K562 (cell line): ENCODE measurements at regions not wholly inside any gene's neighbourhood (a gene's known extent, or its start where the extent isn't known, plus 50 kb on each side); places are given as distances from the start of the nearest gene placed in this dataset.

Experiments
- ATAC-seq: fragments of 200-7000 bp; cut with Tn5 transposase; 3 replicates; pipeline ENCODE4 v1.9.1; 2020; ENCODE audit warnings: moderate library complexity
- BruUV-seq: library from RNA; stranded (reverse); fragments of 400-500 nt; replicated peaks from 2 replicates; lab custom pipeline; 2021; lab: Mats Ljungman, UMichigan
- CTCF ChIA-PET: fragments of 300-600 bp; formaldehyde crosslinking; extraction: SDS; loops from one replicate; lab custom pipeline; 2021; ENCODE audit warnings: low intra/inter-chr PET ratio; lab: Yijun Ruan, JAX
- POLR2A ChIA-PET: fragments of 300-600, 350-650 bp; sonication (Branson Sonifier 250); formaldehyde crosslinking; extraction: SDS; loops from one replicate; lab custom pipeline; 2021; ENCODE audit warnings: antibody characterized with exemption, inconsistent platforms; lab: Yijun Ruan, JAX
- DNase-seq, 4 experiments: peaks; one replicate each; pipeline versions ENCODE4 v3.0.0 to v3.0.0-alpha.2; 2011 to 2018; ENCODE audit warnings: low spot score in 3 of 4, mixed read lengths in 3 of 4; ENCODE audit errors: extremely low read depth in 1 of 4
- FAIRE-seq: peaks from 2 replicates; lab custom pipeline; 2011; peaks lifted over from hg19 to GRCh38; lab: Jason Lieb, UNC
- H2AFZ ChIP-seq: 2 replicates; pipeline ENCODE4 v1.6.0; 2011; ENCODE audit warnings: low read depth, low read length, control low read depth, inconsistent platforms
- H3K27ac ChIP-seq: fragments of 200-600 bp; 3 replicates; pipeline ENCODE4 v1.8.0; 2011; ENCODE audit warnings: low read depth, mild to moderate bottlenecking, control low read depth, inconsistent platforms, low read length, moderate library complexity, mixed read lengths; ENCODE audit errors: extremely low read depth
- H3K27me3 ChIP-seq, 2 experiments: fragments of 300-600 bp in 1 of 2; 2 replicates in 1 of 2; 3 replicates in 1 of 2; pipeline versions ENCODE4 v1.6.0 to v1.8.0; 2011; ENCODE audit warnings: inconsistent platforms in 2 of 2, low read length in 2 of 2, mild to moderate bottlenecking in 1 of 2, mixed read lengths in 1 of 2, moderate library complexity in 1 of 2; ENCODE audit not compliant: control insufficient read depth in 2 of 2, insufficient read depth in 2 of 2
- H3K36me3 ChIP-seq: fragments of 300-600 bp; 3 replicates; pipeline ENCODE4 v1.8.0; 2011; ENCODE audit warnings: mild to moderate bottlenecking, low read length, inconsistent platforms; ENCODE audit not compliant: control insufficient read depth, insufficient read depth
- H3K4me1 ChIP-seq, 2 experiments: fragments of 200-600 bp in 1 of 2; replicated peaks in 1 of 2; 2 replicates in 1 of 2; 3 replicates in 1 of 2; pipeline versions ENCODE4 v1.5.1 to v1.8.0; 2011; ENCODE audit warnings: inconsistent platforms in 2 of 2, low read length in 2 of 2, mild to moderate bottlenecking in 1 of 2, mixed read lengths in 1 of 2, moderate library complexity in 1 of 2; ENCODE audit not compliant: control insufficient read depth in 2 of 2, insufficient read depth in 2 of 2
- H3K4me2 ChIP-seq: 2 replicates; pipeline ENCODE4 v1.6.1; 2011; ENCODE audit warnings: low read length, control low read depth, inconsistent platforms, mixed read lengths; ENCODE audit not compliant: insufficient read depth
- H3K4me3 ChIP-seq: fragments of 200-600 bp; sonication (generic), shearing (Covaris generic); 2 replicates; pipeline ENCODE4 v1.5.1; 2016; ENCODE audit warnings: control low read depth, inconsistent platforms
- H3K79me2 ChIP-seq: fragments of 200-600 bp; 3 replicates; pipeline ENCODE4 v1.8.0; 2011; ENCODE audit warnings: low read length, inconsistent platforms; ENCODE audit not compliant: control insufficient read depth, insufficient read depth
- H3K9ac ChIP-seq, 2 experiments: 2 replicates each; pipeline versions ENCODE4 v1.6.0 to v1.6.1; 2011; ENCODE audit warnings: low read depth in 2 of 2, low read length in 2 of 2, control low read depth in 1 of 2, inconsistent platforms in 1 of 2, mild to moderate bottlenecking in 1 of 2, mixed read lengths in 1 of 2; ENCODE audit not compliant: insufficient read depth in 1 of 2
- H3K9me1 ChIP-seq: one replicate; pipeline ENCODE4 v1.6.0; 2011; ENCODE audit warnings: inconsistent platforms, mild to moderate bottlenecking, low read length, moderate library complexity; ENCODE audit not compliant: control insufficient read depth, insufficient read depth
- H3K9me3 ChIP-seq: replicated peaks from 2 replicates; pipeline ENCODE4 v1.5.1; 2011; ENCODE audit warnings: low read depth, low read length, inconsistent platforms; ENCODE audit not compliant: control insufficient read depth, insufficient read depth
- H4K20me1 ChIP-seq: replicated peaks from 2 replicates; pipeline ENCODE4 v1.6.1; 2011; ENCODE audit warnings: low read length, inconsistent platforms, mixed read lengths; ENCODE audit not compliant: control insufficient read depth, insufficient read depth
- ARID1B ChIP-seq: fragments of 450-650 bp; IDR thresholded peaks from 2 replicates; pipeline ENCODE4 v1.6.1; 2016; ENCODE audit warnings: antibody characterized with exemption, mild to moderate bottlenecking, inconsistent platforms
- CBX3 ChIP-seq, 2 experiments: IDR thresholded peaks; 1 replicate in 1 of 2; 2 replicates in 1 of 2; pipeline ENCODE4 v1.6.1; 2012; ENCODE audit warnings: inconsistent platforms in 2 of 2, low read length in 2 of 2, borderline replicate concordance in 1 of 2, control low read depth in 1 of 2
- GABPB2 ChIP-seq: fragments of 250-450 bp; sonication (Bioruptor Pico); conservative IDR thresholded peaks from 2 replicates; pipeline ENCODE4 v1.5.1; 2021; ENCODE audit warnings: mild to moderate bottlenecking
- KLF1 ChIP-seq: fragments of 450-650 bp; IDR thresholded peaks from 2 replicates; pipeline ENCODE4 v1.6.1; 2016; ENCODE audit warnings: missing genetic modification characterization, missing compliant biosample characterization
- MLX ChIP-seq, 2 experiments: fragments of 450-650 bp in 1 of 2; sonication (generic) in 1 of 2; formaldehyde crosslinking; conservative IDR thresholded peaks; 2 replicates each; pipeline versions ENCODE4 v1.4.0 to v1.8.1; 2020 to 2022; ENCODE audit warnings: mild to moderate bottlenecking in 1 of 2, missing genetic modification reagents in 1 of 2
- NR4A1 ChIP-seq, 2 experiments: fragments of 250-450 bp in 1 of 2; fragments of 450-650 bp in 1 of 2; sonication (Bioruptor Pico) in 1 of 2; IDR thresholded peaks; 2 replicates each; pipeline versions ENCODE4 v1.4.0 to v1.6.1; 2016 to 2020; ENCODE audit warnings: mild to moderate bottlenecking in 2 of 2, missing compliant biosample characterization in 1 of 2, missing genetic modification characterization in 1 of 2, moderate library complexity in 1 of 2
- NRF1 ChIP-seq, 2 experiments: fragments of 450-650 bp; IDR thresholded peaks in 1 of 2; conservative IDR thresholded peaks in 1 of 2; 2 replicates each; pipeline ENCODE4 v1.6.1; 2014; ENCODE audit warnings: mild to moderate bottlenecking in 2 of 2
- OTX1 ChIP-seq: fragments of 450-650 bp; formaldehyde crosslinking; IDR thresholded peaks from 2 replicates; pipeline ENCODE4 v1.4.0; 2022; ENCODE audit warnings: mild to moderate bottlenecking
- PHB ChIP-seq: fragments of 250-450 bp; sonication (Bioruptor Pico); IDR thresholded peaks from 2 replicates; pipeline ENCODE4 v1.5.0; 2021
- RNF219 ChIP-seq: fragments of 250-450 bp; sonication (Bioruptor Pico); IDR thresholded peaks from 2 replicates; pipeline ENCODE4 v1.5.0; 2022; ENCODE audit warnings: mild to moderate bottlenecking
- SNAPC5 ChIP-seq: fragments of 250-450 bp; sonication (Bioruptor Pico); IDR thresholded peaks from 2 replicates; pipeline ENCODE4 v1.8.0; 2021; ENCODE audit warnings: moderate library complexity, mild to moderate bottlenecking, inconsistent platforms
- STAT6 ChIP-seq: sonication (generic); formaldehyde crosslinking; IDR thresholded peaks from 2 replicates; pipeline ENCODE4 v1.8.1; 2023; ENCODE audit warnings: mild to moderate bottlenecking, missing genetic modification reagents
- TAF7 ChIP-seq: fragments of 450-650 bp; IDR thresholded peaks from 2 replicates; pipeline ENCODE4 v1.6.1; 2016; ENCODE audit warnings: missing genetic modification characterization, missing compliant biosample characterization
- U2AF2 ChIP-seq: fragments of 200-400 bp; formaldehyde crosslinking; optimal IDR thresholded peaks from 2 replicates; pipeline ENCODE3; 2017; ENCODE audit warnings: low read depth, mild to moderate bottlenecking, low read length
- ZNF133 ChIP-seq: fragments of 250-450 bp; sonication (Bioruptor Pico); IDR thresholded peaks from 2 replicates; pipeline ENCODE4 v1.4.0; 2020; ENCODE audit warnings: mild to moderate bottlenecking
- ZNF217 ChIP-seq: sonication (generic); formaldehyde crosslinking; IDR thresholded peaks from 2 replicates; pipeline ENCODE4 v1.8.0; 2022; ENCODE audit warnings: mild to moderate bottlenecking, missing genetic modification reagents
- ZNF445 ChIP-seq: fragments of 250-450 bp; sonication (Bioruptor Pico); IDR thresholded peaks from 2 replicates; pipeline ENCODE4 v1.4.0; 2020; ENCODE audit warnings: low read depth, mild to moderate bottlenecking, moderate library complexity
- ZNF584 ChIP-seq: fragments of 200-800 bp; sonication (Bioruptor generic); IDR thresholded peaks from 2 replicates; pipeline ENCODE4 v1.6.1; 2016; ENCODE audit warnings: low read depth, mild to moderate bottlenecking, missing genetic modification characterization, missing compliant biosample characterization
- WGBS: fragments of 100-300 bp; shearing (Covaris generic); methylation state at CpG from one replicate; pipeline ENCODE4 v1.1.6; 2016; ENCODE audit warnings: low coverage, mixed read lengths; ENCODE audit not compliant: insufficient coverage; ENCODE audit errors: missing lambda C conversion rate; 5-methylcytosine and 5-hydroxymethylcytosine counted together
- in situ Hi-C: fragments of 300-500 bp; cut with MboI; formaldehyde crosslinking; loops from 4 replicates; pipeline ENCODE4 v1.15.0; 2018; ENCODE audit warnings: inconsistent platforms, mixed read lengths
- intact Hi-C: fragments of 100-400 bp; cut with micrococcal nuclease; formaldehyde crosslinking; loops from 2 replicates; pipeline ENCODE4 v1.14.2; 2022

GRCh38 chr2:30046396-30046795 lies 100.4 kb upstream of the YPEL5 start (continued):
- TF ChIP-seq NR4A1 (CRISPR knock-in tag; IDR thresholded peaks at IDR 0.05) (no peak), NR4A1 (tag; IDR thresholded peaks at IDR 0.05) (no peak), CBX3 (IDR thresholded peaks at IDR 0.05; ENCODE audit: borderline replicate concordance in 1 of 2, low read length in 2 of 2) (no peak), STAT6 (CRISPR knock-in tag) (no peak), GABPB2 (CRISPR knock-in tag) (no peak), PHB (CRISPR knock-in tag) (no peak), TAF7 (tag) (no peak), ZNF445 (no peak), U2AF2 (no peak), ZNF584 (CRISPR knock-in tag) (no peak)

GRCh38 chr2:30046979-30047378 lies 99.8 kb upstream of the YPEL5 start:
- CTCF ChIA-PET = no interaction called here
- H3K9ac ChIP-seq = no peak overlapping the region
- FAIRE-seq (no peak), DNase-seq (no peak), ATAC-seq (no peak)
- H3K4me2 ChIP-seq = no peak overlapping the region
- H3K36me3 ChIP-seq = no peaks in the 10 kb centered on the region
- H3K27me3 ChIP-seq = peaks cover 0 to 4% of the 10 kb centered on the region in 2 experiments; a peak in 2 of 5 replicates
- intact Hi-C loops (no loop called here), in situ Hi-C loops (no loop called here)
- POLR2A ChIA-PET = interaction anchor here (0.8 to 3.3 kb wide), 2 partner anchors 9 to 76 kb away, joined by 3 to 10 read pairs; no protein-coding TSS in a partner anchor
- H4K20me1 ChIP-seq = no peaks in the 10 kb centered on the region
- no peaks in the 10 kb centered on the region for H3K4me1 ChIP-seq
- WGBS = 0% methylated on average over 3 of the region's 3 CpGs
- H3K9me3 ChIP-seq = no peaks in the 10 kb centered on the region
- H3K79me2 ChIP-seq = no peaks in the 10 kb centered on the region
- H2AFZ ChIP-seq = no peak overlapping the region
- H3K9me1 ChIP-seq = no peaks in the 10 kb centered on the region
- no peak overlapping the region for H3K4me3 ChIP-seq
- no peak overlapping the region for H3K27ac ChIP-seq
- BruUV-seq = no TSS peak
- TF ChIP-seq OTX1 (no peak), ZNF217 (CRISPR knock-in tag) (no peak), NRF1 (conservative IDR thresholded peaks at IDR 0.05 in 1 of 2, IDR thresholded peaks at IDR 0.05 in 1 of 2) (no peak), ARID1B (no peak), KLF1 (tag) (no peak), RNF219 (CRISPR knock-in tag) (no peak), SNAPC5 (CRISPR knock-in tag) (no peak), MLX (CRISPR knock-in tag; conservative IDR thresholded peaks at IDR 0.05) (no peak), ZNF133 (CRISPR knock-in tag) (no peak)
